D721Med (cell line): ENCODE measurements at regions not wholly inside any gene's neighbourhood (a gene's known extent, or its start where the extent isn't known, plus 50 kb on each side); places are given as distances from the start of the nearest gene placed in this dataset.

Experiments used
- DNase-seq: peaks from one replicate; pipeline ENCODE4 v3.0.0; 2011; ENCODE audit warnings: low spot score; ENCODE audit not compliant: insufficient read length
- FAIRE-seq: peaks from 2 replicates; lab custom pipeline; 2011; peaks lifted over from hg19 to GRCh38; lab: Jason Lieb, UNC
- CTCF ChIP-seq: IDR thresholded peaks from 2 replicates; pipeline ENCODE4 v1.5.1; 2012; ENCODE audit warnings: mild to moderate bottlenecking, control low read depth; ENCODE audit not compliant: insufficient read depth; ENCODE audit errors: missing control alignments

GRCh38 chr2:64283006-64283570 is 138.9 kb upstream of the PELI1 start:
- no peak for FAIRE-seq

GRCh38 chr2:64283641-64284361 is 139.6 kb upstream of the PELI1 start:
- no peak for FAIRE-seq
- no peak for DNase-seq
- TF ChIP-seq CTCF = no peak

More at GRCh38 chr2:64283006-64283570, 138.9 kb upstream of the PELI1 start:
- DNase-seq = no peak
- TF ChIP-seq CTCF = no peak

- no peak for FAIRE-seq
Observed at GRCh38 chr2:64284751-64285150, 140.5 kb upstream of the PELI1 start.

GRCh38 chr2:64287202-64287740 is 143.1 kb upstream of the PELI1 start:
- FAIRE-seq (no peak), DNase-seq (no peak)
- no peak for TF ChIP-seq CTCF

More at GRCh38 chr2:64284751-64285150, 140.5 kb upstream of the PELI1 start:
- TF ChIP-seq CTCF = no peak
- no peak for DNase-seq

- no peak for FAIRE-seq
- no peak for DNase-seq
- no peak for TF ChIP-seq CTCF
Observed at GRCh38 chr2:64288321-64289193, 144.3 kb upstream of the PELI1 start.

- no peak for TF ChIP-seq CTCF
- DNase-seq = no peak
- no peak for FAIRE-seq
Observed at GRCh38 chr2:64289251-64289650, 145.0 kb upstream of the PELI1 start.
